Fibroblast of skin of left quadriceps (primary cell): ENCODE measurements at regions not wholly inside any gene's neighbourhood (a gene's known extent, or its start where the extent isn't known, plus 50 kb on each side); places are given as distances from the start of the nearest gene placed in this dataset.
A peak's percentile ranks its signal among the peaks of the same experiment; 100 is the strongest.
"Not testable (repeated sequence)": the region's sequence is repeated elsewhere in the genome, so short reads cannot be mapped to it uniquely, and the experiment has no call there.

Source experiments
- DNase-seq, 2 experiments: peaks; one replicate each; pipeline ENCODE4 v3.0.0-alpha.2; 2013; ENCODE audit warnings: low read depth in 2 of 2

GRCh38 chr15:22240403-22240802 lies 160.1 kb downstream of the OR4M2 start:
- DNase-seq, result no peak

- DNase-seq, result no peak
Observed at GRCh38 chr15:22240986-22241385, 160.7 kb downstream of the OR4M2 start.

- no peak for DNase-seq
Observed at GRCh38 chr15:22241451-22241850, 161.1 kb downstream of the OR4M2 start.

- DNase-seq, result not testable (repeated sequence)
Observed at GRCh38 chr15:22242311-22242710, 162.0 kb downstream of the OR4M2 start.

GRCh38 chr15:22243440-22244130 lies 163.3 kb downstream of the OR4M2 start:
- no peak for DNase-seq

GRCh38 chr15:22249511-22249910 lies 169.2 kb downstream of the OR4M2 start:
- not testable (repeated sequence) for DNase-seq

- not testable (repeated sequence) for DNase-seq
Observed at GRCh38 chr15:22250501-22251290, 170.4 kb downstream of the OR4M2 start.

- no peak for DNase-seq
Observed at GRCh38 chr15:22251422-22251821, 171.1 kb downstream of the OR4M2 start.

- not testable (repeated sequence) for DNase-seq
Observed at GRCh38 chr15:22252047-22252446, 171.7 kb downstream of the OR4M2 start.

- DNase-seq, result not testable (repeated sequence)
Observed at GRCh38 chr15:22252521-22252920, 172.2 kb downstream of the OR4M2 start.

- DNase-seq, result not testable (repeated sequence)
Observed at GRCh38 chr15:22253002-22253675, 172.8 kb downstream of the OR4M2 start.

GRCh38 chr15:22253676-22254408 lies 173.5 kb downstream of the OR4M2 start:
- DNase-seq, result no peak

- not testable (repeated sequence) for DNase-seq
Observed at GRCh38 chr15:22254409-22255045, 174.2 kb downstream of the OR4M2 start.

- not testable (repeated sequence) for DNase-seq
Observed at GRCh38 chr15:22255606-22256005, 175.3 kb downstream of the OR4M2 start.

- DNase-seq, result not testable (repeated sequence)
Observed at GRCh38 chr15:22256389-22257046, 176.2 kb downstream of the OR4M2 start.

GRCh38 chr15:22257047-22258008 lies 177.0 kb downstream of the OR4M2 start:
- DNase-seq, result peak; percentile 2 to 5

GRCh38 chr15:22258009-22258397 lies 177.7 kb downstream of the OR4M2 start:
- DNase-seq, result no peak

- DNase-seq, result no peak
Observed at GRCh38 chr15:22258398-22259150, 178.2 kb downstream of the OR4M2 start.
